ENCODE measurements at regions not wholly inside any gene's neighbourhood (a gene's known extent, or its start where the extent isn't known, plus 50 kb on each side); places are given as distances from the start of the nearest gene placed in this dataset.

- Histone ChIP-seq H2AFZ (no peak overlapping the region), H3K27ac (no peak overlapping the region), H3K4me3 (ENCODE audit: low read depth, low read length) (no peak overlapping the region), H3K27me3 (ENCODE audit: control insufficient read depth, insufficient read depth, low read length) (no peaks in the 10 kb centered on the region), H3K4me1 (peaks cover 3% of the 10 kb centered on the region), H3K36me3 (ENCODE audit: control insufficient read depth, insufficient read depth, low read length) (no peaks in the 10 kb centered on the region), H3K79me2 (no peaks in the 10 kb centered on the region), H3K9ac (no peak overlapping the region), H3K4me2 (ENCODE audit: low read length) (peak overlapping the region; percentile 30), H3K9me3 (ENCODE audit: control insufficient read depth, low read length) (no peaks in the 10 kb centered on the region)
- TF ChIP-seq, protein P1, sequence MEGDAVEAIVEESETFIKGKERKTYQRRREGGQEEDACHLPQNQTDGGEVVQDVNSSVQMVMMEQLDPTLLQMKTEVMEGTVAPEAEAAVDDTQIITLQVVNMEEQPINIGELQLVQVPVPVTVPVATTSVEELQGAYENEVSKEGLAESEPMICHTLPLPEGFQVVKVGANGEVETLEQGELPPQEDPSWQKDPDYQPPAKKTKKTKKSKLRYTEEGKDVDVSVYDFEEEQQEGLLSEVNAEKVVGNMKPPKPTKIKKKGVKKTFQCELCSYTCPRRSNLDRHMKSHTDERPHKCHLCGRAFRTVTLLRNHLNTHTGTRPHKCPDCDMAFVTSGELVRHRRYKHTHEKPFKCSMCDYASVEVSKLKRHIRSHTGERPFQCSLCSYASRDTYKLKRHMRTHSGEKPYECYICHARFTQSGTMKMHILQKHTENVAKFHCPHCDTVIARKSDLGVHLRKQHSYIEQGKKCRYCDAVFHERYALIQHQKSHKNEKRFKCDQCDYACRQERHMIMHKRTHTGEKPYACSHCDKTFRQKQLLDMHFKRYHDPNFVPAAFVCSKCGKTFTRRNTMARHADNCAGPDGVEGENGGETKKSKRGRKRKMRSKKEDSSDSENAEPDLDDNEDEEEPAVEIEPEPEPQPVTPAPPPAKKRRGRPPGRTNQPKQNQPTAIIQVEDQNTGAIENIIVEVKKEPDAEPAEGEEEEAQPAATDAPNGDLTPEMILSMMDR (IDR thresholded peaks at IDR 0.05) = no peak
Observed at GRCh38 chr6:11434565-11435326, 102.8 kb upstream of the TMEM170B start.

- H3K27me3 ChIP-seq (ENCODE audit: control insufficient read depth, insufficient read depth, low read length) = no peaks in the 10 kb centered on the region
- H3K27ac ChIP-seq = no peak overlapping the region
- no peaks in the 10 kb centered on the region for H3K79me2 ChIP-seq
- TF ChIP-seq, protein P1 (IDR thresholded peaks at IDR 0.05) = no peak
- peak overlapping the region; percentile 30 for H3K4me2 ChIP-seq (ENCODE audit: low read length)
- H3K9ac ChIP-seq = no peak overlapping the region
- H3K4me3 ChIP-seq (ENCODE audit: low read depth, low read length) = no peak overlapping the region
- H3K9me3 ChIP-seq (ENCODE audit: control insufficient read depth, low read length) = no peaks in the 10 kb centered on the region
- H3K36me3 ChIP-seq (ENCODE audit: control insufficient read depth, insufficient read depth, low read length) = no peaks in the 10 kb centered on the region
- H3K4me1 ChIP-seq = peaks cover 3% of the 10 kb centered on the region
- H2AFZ ChIP-seq = no peak overlapping the region
Observed at GRCh38 chr6:11433860-11434259, 103.7 kb upstream of the TMEM170B start.

GRCh38 chr6:11432713-11433450 is 104.7 kb upstream of the TMEM170B start:
- no peak overlapping the region for H3K9ac ChIP-seq
- peaks cover 3% of the 10 kb centered on the region for H3K4me1 ChIP-seq
- H3K27ac ChIP-seq = peak overlapping the region; percentile 73

GRCh38 chr6:11432091-11432490 is 105.5 kb upstream of the TMEM170B start:
- Histone ChIP-seq H3K4me1 (peaks cover 3% of the 10 kb centered on the region), H3K27me3 (ENCODE audit: control insufficient read depth, insufficient read depth, low read length) (no peaks in the 10 kb centered on the region), H3K79me2 (no peaks in the 10 kb centered on the region), H3K9ac (no peak overlapping the region), H3K27ac (no peak overlapping the region), H3K4me2 (ENCODE audit: low read length) (no peak overlapping the region), H3K9me3 (ENCODE audit: control insufficient read depth, low read length) (no peaks in the 10 kb centered on the region), H2AFZ (no peak overlapping the region), H3K36me3 (ENCODE audit: control insufficient read depth, insufficient read depth, low read length) (no peaks in the 10 kb centered on the region), H3K4me3 (ENCODE audit: low read depth, low read length) (no peak overlapping the region)
- TF ChIP-seq, protein P1 (IDR thresholded peaks at IDR 0.05) = no peak

More at GRCh38 chr6:11432713-11433450, 104.7 kb upstream of the TMEM170B start:
- no peaks in the 10 kb centered on the region for H3K79me2 ChIP-seq
- H3K36me3 ChIP-seq (ENCODE audit: control insufficient read depth, insufficient read depth, low read length) = no peaks in the 10 kb centered on the region
- H3K4me2 ChIP-seq (ENCODE audit: low read length) = no peak overlapping the region
- TF ChIP-seq, protein P1 (IDR thresholded peaks at IDR 0.05) = no peak
- H2AFZ ChIP-seq = no peak overlapping the region
- H3K4me3 ChIP-seq (ENCODE audit: low read depth, low read length) = no peak overlapping the region
- no peaks in the 10 kb centered on the region for H3K27me3 ChIP-seq (ENCODE audit: control insufficient read depth, insufficient read depth, low read length)
- H3K9me3 ChIP-seq (ENCODE audit: control insufficient read depth, low read length) = no peaks in the 10 kb centered on the region
